ENCODE measurements at regions not wholly inside any gene's neighbourhood (a gene's known extent, or its start where the extent isn't known, plus 50 kb on each side); places are given as distances from the start of the nearest gene placed in this dataset.

DNA sequence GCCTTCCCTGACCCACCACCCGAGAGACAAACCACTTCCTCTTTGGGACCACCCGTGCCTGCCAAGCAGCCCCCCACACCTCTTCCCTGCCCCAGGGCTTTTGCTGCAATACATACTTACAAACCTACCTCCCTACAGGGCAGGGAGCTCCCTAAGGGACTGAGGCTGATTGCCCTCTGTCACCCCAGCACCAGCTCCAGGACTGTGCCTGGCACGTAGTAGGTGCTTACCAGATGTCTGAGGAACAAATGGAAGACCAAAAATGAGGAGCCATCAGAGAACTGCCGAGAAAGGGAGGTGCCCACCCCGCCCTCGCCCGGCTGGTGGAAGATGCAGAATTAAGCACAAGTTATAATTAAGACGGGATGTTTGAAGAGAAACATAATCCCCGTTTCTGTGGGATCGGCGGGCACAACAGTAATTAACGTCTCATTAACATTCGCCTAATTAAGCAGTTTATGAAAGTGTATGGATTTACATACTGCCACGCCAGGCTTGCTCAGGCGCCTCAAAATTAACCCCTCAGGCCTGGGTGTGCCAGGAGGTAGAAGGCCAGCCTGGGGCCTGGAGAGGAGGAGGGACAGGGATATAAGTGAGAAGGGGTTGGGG is 130.1 kb upstream of the LINGO1 start:
- Histone ChIP-seq H2AFZ (ENCODE audit: low read depth, low read length) (no peak overlapping the region), H4K8ac (ENCODE audit: low read length) (no peak overlapping the region), H2BK5ac (ENCODE audit: low read depth, low read length, poor library complexity, severe bottlenecking) (no peak overlapping the region), H3K27ac (ENCODE audit: low read length, poor library complexity, severe bottlenecking) (no peak overlapping the region), H3K79me1 (replicated peaks; ENCODE audit: low read length, poor library complexity, severe bottlenecking) (no peaks in the 10 kb centered on the region), H3K4ac (ENCODE audit: low read depth in 1 of 2, low read length in 2 of 2) (no peak overlapping the region), H3K14ac (ENCODE audit: low read length in 2 of 2) (no peak overlapping the region), H2AK5ac (ENCODE audit: low read length, severe bottlenecking) (no peak overlapping the region), H3K4me2 (ENCODE audit: low read length, poor library complexity, severe bottlenecking) (no peak overlapping the region), H2BK12ac (ENCODE audit: low read length in 2 of 2) (no peak overlapping the region), H2BK15ac (ENCODE audit: low read depth, poor library complexity, severe bottlenecking) (no peak overlapping the region), H3K27me3 (ENCODE audit: control insufficient read depth in 1 of 2, insufficient read depth in 1 of 2, low read length in 2 of 2) (peaks cover 56 to 80% of the 10 kb centered on the region in 2 experiments), H3K9me3 (ENCODE audit: control insufficient read depth, low read length) (no peaks in the 10 kb centered on the region), H4K91ac (ENCODE audit: low read length) (no peak overlapping the region), H3K18ac (ENCODE audit: low read depth in 1 of 2, low read length in 2 of 2) (no peak overlapping the region), H2BK120ac (ENCODE audit: low read depth, low read length) (no peak overlapping the region), H3K36me3 (ENCODE audit: control insufficient read depth in 1 of 2, insufficient read depth in 2 of 2, low read depth in 1 of 2, low read length in 2 of 2) (no peaks in the 10 kb centered on the region), H3K23ac (ENCODE audit: low read length in 2 of 2) (no peak overlapping the region), H3K4me3 (ENCODE audit: insufficient read depth in 1 of 2, low read depth in 1 of 2, low read length in 2 of 2) (no peak overlapping the region), H3K9ac (ENCODE audit: low read length) (no peak overlapping the region), H3K4me1 (ENCODE audit: control insufficient read depth, insufficient read depth, low read depth, low read length) (no peaks in the 10 kb centered on the region)
- no peak for DNase-seq
- WGBS, result 79% methylated on average over 13 of the region's 15 CpGs

DNA sequence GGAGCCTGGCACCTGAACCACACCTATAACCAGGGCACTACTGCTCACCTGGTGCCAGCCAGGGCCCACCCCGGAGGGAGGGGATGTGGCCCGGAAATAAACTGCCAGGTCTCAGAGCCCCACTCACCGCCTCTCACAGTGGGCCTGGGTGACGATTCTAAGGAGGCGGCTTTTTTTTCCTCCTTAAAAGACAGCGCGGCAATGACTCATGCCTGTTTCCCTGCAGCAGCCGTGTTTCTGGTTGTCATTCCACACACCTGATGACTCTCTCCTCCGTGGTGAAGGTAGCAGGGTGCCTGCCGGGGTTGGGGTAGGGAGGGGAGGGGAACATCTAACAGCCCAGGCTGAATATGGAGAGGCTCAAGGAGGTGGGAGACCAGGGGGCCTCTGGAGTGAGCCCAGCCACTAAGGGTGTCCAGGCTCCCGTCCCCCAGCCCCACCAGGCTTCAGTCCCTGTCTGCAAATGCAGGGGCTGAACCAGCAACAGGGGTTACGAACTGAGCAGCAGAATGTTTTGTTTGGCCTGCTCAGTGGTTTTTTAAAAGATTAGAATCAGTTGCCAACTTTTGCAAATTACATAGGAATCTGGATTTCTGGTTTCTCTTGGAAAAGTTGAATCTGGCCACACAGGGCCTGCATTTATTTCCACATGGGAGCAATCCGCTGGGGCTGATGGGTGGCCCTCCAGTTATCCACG is 127.3 kb upstream of the LINGO1 start:
- no peak overlapping the region for H3K14ac ChIP-seq (ENCODE audit: low read length in 2 of 2)
- no peak overlapping the region for H3K4me3 ChIP-seq (ENCODE audit: insufficient read depth in 1 of 2, low read depth in 1 of 2, low read length in 2 of 2)
- no peak overlapping the region for H4K91ac ChIP-seq (ENCODE audit: low read length)
- no peak overlapping the region for H3K4me2 ChIP-seq (ENCODE audit: low read length, poor library complexity, severe bottlenecking)
- H3K4me1 ChIP-seq (ENCODE audit: control insufficient read depth, insufficient read depth, low read depth, low read length), result no peaks in the 10 kb centered on the region
- H3K18ac ChIP-seq (ENCODE audit: low read depth in 1 of 2, low read length in 2 of 2), result no peak overlapping the region
- no peaks in the 10 kb centered on the region for H3K36me3 ChIP-seq (ENCODE audit: control insufficient read depth in 1 of 2, insufficient read depth in 2 of 2, low read depth in 1 of 2, low read length in 2 of 2)
- no peak overlapping the region for H3K4ac ChIP-seq (ENCODE audit: low read depth in 1 of 2, low read length in 2 of 2)
- H2AK5ac ChIP-seq (ENCODE audit: low read length, severe bottlenecking), result no peak overlapping the region
- no peaks in the 10 kb centered on the region for H3K79me1 ChIP-seq (replicated peaks; ENCODE audit: low read length, poor library complexity, severe bottlenecking)
- no peak overlapping the region for H3K27ac ChIP-seq (ENCODE audit: low read length, poor library complexity, severe bottlenecking)
- no peak overlapping the region for H3K23ac ChIP-seq (ENCODE audit: low read length in 2 of 2)
- DNase-seq, result no peak
- H2BK120ac ChIP-seq (ENCODE audit: low read depth, low read length), result no peak overlapping the region
- H3K9ac ChIP-seq (ENCODE audit: low read length), result no peak overlapping the region
- no peak overlapping the region for H2BK12ac ChIP-seq (ENCODE audit: low read length in 2 of 2)
- no peak overlapping the region for H4K8ac ChIP-seq (ENCODE audit: low read length)
- peaks cover 54 to 86% of the 10 kb centered on the region in 2 experiments for H3K27me3 ChIP-seq (ENCODE audit: control insufficient read depth in 1 of 2, insufficient read depth in 1 of 2, low read length in 2 of 2)
- H2BK15ac ChIP-seq (ENCODE audit: low read depth, poor library complexity, severe bottlenecking), result no peak overlapping the region
- 69% methylated on average over 14 of the region's 14 CpGs for WGBS
- H3K9me3 ChIP-seq (ENCODE audit: control insufficient read depth, low read length), result no peaks in the 10 kb centered on the region
- no peak overlapping the region for H2BK5ac ChIP-seq (ENCODE audit: low read depth, low read length, poor library complexity, severe bottlenecking)
- H2AFZ ChIP-seq (ENCODE audit: low read depth, low read length), result no peak overlapping the region

GRCh38 chr15:77753939-77754338 is 121.2 kb upstream of the LINGO1 start:
- no peak overlapping the region for H3K27ac ChIP-seq (ENCODE audit: low read length, poor library complexity, severe bottlenecking)
- no peak overlapping the region for H3K9ac ChIP-seq (ENCODE audit: low read length)
- no peak overlapping the region for H2AFZ ChIP-seq (ENCODE audit: low read depth, low read length)
- H2BK5ac ChIP-seq (ENCODE audit: low read depth, low read length, poor library complexity, severe bottlenecking), result no peak overlapping the region
- no peak overlapping the region for H3K18ac ChIP-seq (ENCODE audit: low read depth in 1 of 2, low read length in 2 of 2)
- H3K4me1 ChIP-seq (ENCODE audit: control insufficient read depth, insufficient read depth, low read depth, low read length), result no peaks in the 10 kb centered on the region
- no peaks in the 10 kb centered on the region for H3K79me1 ChIP-seq (replicated peaks; ENCODE audit: low read length, poor library complexity, severe bottlenecking)
- H3K36me3 ChIP-seq (ENCODE audit: control insufficient read depth in 1 of 2, insufficient read depth in 2 of 2, low read depth in 1 of 2, low read length in 2 of 2), result no peaks in the 10 kb centered on the region
- H4K8ac ChIP-seq (ENCODE audit: low read length), result no peak overlapping the region
- no peak overlapping the region for H2AK5ac ChIP-seq (ENCODE audit: low read length, severe bottlenecking)
- no peak overlapping the region for H3K4ac ChIP-seq (ENCODE audit: low read depth in 1 of 2, low read length in 2 of 2)
- no peak overlapping the region for H2BK120ac ChIP-seq (ENCODE audit: low read depth, low read length)
- no peak for DNase-seq
- H2BK15ac ChIP-seq (ENCODE audit: low read depth, poor library complexity, severe bottlenecking), result no peak overlapping the region
- no peak overlapping the region for H3K23ac ChIP-seq (ENCODE audit: low read length in 2 of 2)
- H3K4me3 ChIP-seq (ENCODE audit: insufficient read depth in 1 of 2, low read depth in 1 of 2, low read length in 2 of 2), result no peak overlapping the region
- no peak overlapping the region for H2BK12ac ChIP-seq (ENCODE audit: low read length in 2 of 2)
- no peak overlapping the region for H3K4me2 ChIP-seq (ENCODE audit: low read length, poor library complexity, severe bottlenecking)
- peaks cover 23 to 54% of the 10 kb centered on the region in 2 experiments for H3K27me3 ChIP-seq (ENCODE audit: control insufficient read depth in 1 of 2, insufficient read depth in 1 of 2, low read length in 2 of 2)
- H4K91ac ChIP-seq (ENCODE audit: low read length), result no peak overlapping the region
- no peaks in the 10 kb centered on the region for H3K9me3 ChIP-seq (ENCODE audit: control insufficient read depth, low read length)
- H3K14ac ChIP-seq (ENCODE audit: low read length in 2 of 2), result no peak overlapping the region

DNA sequence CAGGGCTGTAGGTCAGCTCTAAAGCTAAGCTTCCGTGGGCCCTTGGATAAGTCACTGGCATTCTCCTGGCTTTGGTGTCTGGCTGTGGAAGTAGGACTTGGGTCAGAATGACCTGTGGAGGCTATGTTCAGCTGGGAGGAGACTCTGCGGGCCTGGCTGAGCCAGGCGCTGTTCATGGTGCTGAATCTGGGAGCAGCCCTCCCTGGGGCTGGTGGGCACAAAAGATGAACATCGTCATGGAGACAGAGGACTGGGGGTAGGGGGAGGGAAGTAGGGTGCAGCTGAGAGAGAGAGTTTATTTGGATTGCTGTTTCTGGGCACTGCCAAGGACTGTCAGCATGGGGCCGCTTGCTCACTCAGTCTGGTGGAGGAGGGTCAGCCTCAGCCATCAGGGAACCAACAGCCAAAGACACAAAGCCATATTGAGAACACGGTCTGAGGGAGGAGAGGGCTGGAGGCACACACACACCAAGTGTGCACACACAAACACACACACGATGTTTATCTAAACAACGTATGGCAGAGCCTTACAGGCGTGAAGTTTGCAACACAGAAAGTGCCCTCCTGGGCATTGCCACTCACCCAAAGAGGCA is 120.7 kb upstream of the LINGO1 start:
- H4K91ac ChIP-seq (ENCODE audit: low read length), result no peak overlapping the region
- no peak overlapping the region for H2BK12ac ChIP-seq (ENCODE audit: low read length in 2 of 2)
- no peak overlapping the region for H3K23ac ChIP-seq (ENCODE audit: low read length in 2 of 2)
- H3K79me1 ChIP-seq (replicated peaks; ENCODE audit: low read length, poor library complexity, severe bottlenecking), result no peaks in the 10 kb centered on the region
- no peak overlapping the region for H2AK5ac ChIP-seq (ENCODE audit: low read length, severe bottlenecking)
- H3K4me2 ChIP-seq (ENCODE audit: low read length, poor library complexity, severe bottlenecking), result no peak overlapping the region
- H3K4me1 ChIP-seq (ENCODE audit: control insufficient read depth, insufficient read depth, low read depth, low read length), result no peaks in the 10 kb centered on the region
- H4K8ac ChIP-seq (ENCODE audit: low read length), result no peak overlapping the region
- WGBS, result 37% methylated on average over 9 of the region's 9 CpGs
- peak; percentile 34 for DNase-seq
- H3K4ac ChIP-seq (ENCODE audit: low read depth in 1 of 2, low read length in 2 of 2), result no peak overlapping the region
- H3K14ac ChIP-seq (ENCODE audit: low read length in 2 of 2), result no peak overlapping the region
- no peak overlapping the region for H2BK120ac ChIP-seq (ENCODE audit: low read depth, low read length)
- no peak overlapping the region for H3K18ac ChIP-seq (ENCODE audit: low read depth in 1 of 2, low read length in 2 of 2)
- H2BK15ac ChIP-seq (ENCODE audit: low read depth, poor library complexity, severe bottlenecking), result no peak overlapping the region
- H3K36me3 ChIP-seq (ENCODE audit: control insufficient read depth in 1 of 2, insufficient read depth in 2 of 2, low read depth in 1 of 2, low read length in 2 of 2), result no peaks in the 10 kb centered on the region
- H3K27ac ChIP-seq (ENCODE audit: low read length, poor library complexity, severe bottlenecking), result no peak overlapping the region
- no peak overlapping the region for H2BK5ac ChIP-seq (ENCODE audit: low read depth, low read length, poor library complexity, severe bottlenecking)
- peaks cover 18 to 49% of the 10 kb centered on the region in 2 experiments for H3K27me3 ChIP-seq (ENCODE audit: control insufficient read depth in 1 of 2, insufficient read depth in 1 of 2, low read length in 2 of 2)
- H3K9me3 ChIP-seq (ENCODE audit: control insufficient read depth, low read length), result no peaks in the 10 kb centered on the region
- H3K9ac ChIP-seq (ENCODE audit: low read length), result no peak overlapping the region
- H3K4me3 ChIP-seq (ENCODE audit: insufficient read depth in 1 of 2, low read depth in 1 of 2, low read length in 2 of 2), result no peak overlapping the region
- no peak overlapping the region for H2AFZ ChIP-seq (ENCODE audit: low read depth, low read length)
